GM21390 (cell line): ENCODE measurements at regions not wholly inside any gene's neighbourhood (a gene's known extent, or its start where the extent isn't known, plus 50 kb on each side); places are given as distances from the start of the nearest gene placed in this dataset.
"Not testable (repeated sequence)": the region's sequence is repeated elsewhere in the genome, so short reads cannot be mapped to it uniquely, and the experiment has no call there.

Experiments
- ATAC-seq: cut with Tn5 transposase; IDR thresholded peaks from one replicate; pipeline ENCODE4 v1.9.1; 2021; ENCODE audit not compliant: unreplicated experiment

DNA sequence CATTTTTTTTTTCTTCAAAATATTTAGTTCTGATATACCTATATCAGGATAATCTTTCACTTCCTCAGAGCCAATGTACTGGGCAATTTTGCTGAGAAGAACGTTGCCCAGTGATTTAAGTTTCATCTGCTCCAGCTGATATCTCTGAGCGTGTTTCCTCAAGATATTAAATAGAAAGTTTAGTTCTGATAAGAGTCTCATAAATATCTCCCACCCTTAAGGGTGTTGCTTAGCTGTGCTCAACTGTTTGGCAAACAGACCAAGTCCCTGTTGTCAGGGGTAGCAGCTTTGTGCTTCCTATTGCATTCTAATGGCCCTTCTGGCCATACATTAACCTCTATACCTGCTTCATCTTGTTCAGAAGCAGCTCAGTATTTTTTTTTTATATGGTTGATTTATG is 84.7 kb upstream of the GPR141 start:
- ATAC-seq: no peak

DNA sequence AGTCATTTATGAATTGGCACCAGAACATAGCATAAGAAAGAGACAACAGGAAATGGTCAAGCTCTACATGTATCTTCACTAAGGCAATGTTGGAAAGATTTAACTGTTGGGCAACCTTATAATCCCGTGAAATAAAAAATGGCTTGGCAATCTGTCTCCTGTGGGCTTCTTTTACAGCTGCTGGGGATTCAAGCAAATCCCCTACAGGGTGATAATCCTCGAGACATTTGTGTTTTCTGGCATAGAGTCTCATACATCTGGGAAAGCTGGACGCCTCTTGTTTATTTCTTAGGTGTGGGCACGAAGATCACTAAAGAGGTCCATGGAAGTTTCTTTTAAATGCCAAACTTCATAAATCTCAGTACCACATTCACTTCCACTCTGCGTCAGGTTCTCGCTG is 82.2 kb upstream of the GPR141 start:
- no peak for ATAC-seq

DNA sequence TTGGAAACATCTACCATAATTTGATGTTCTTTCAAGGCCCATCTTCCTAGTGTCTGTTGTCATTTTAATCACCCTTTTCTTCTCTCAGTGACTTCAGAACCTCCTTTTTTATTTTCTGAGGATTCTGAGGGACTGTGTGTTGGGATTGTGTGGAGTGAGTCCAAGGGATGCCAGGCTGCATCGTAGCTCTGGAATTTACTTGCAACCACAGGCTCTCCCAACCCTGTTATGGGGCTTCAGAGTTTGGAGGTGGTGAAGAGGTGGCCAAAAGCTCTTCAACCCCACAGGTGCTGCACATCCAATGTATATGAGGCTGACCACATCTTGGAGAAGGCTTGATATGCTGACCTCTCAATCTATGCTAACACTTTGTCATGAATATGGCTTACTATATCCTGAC is 79.5 kb upstream of the GPR141 start:
- ATAC-seq: no peak

DNA sequence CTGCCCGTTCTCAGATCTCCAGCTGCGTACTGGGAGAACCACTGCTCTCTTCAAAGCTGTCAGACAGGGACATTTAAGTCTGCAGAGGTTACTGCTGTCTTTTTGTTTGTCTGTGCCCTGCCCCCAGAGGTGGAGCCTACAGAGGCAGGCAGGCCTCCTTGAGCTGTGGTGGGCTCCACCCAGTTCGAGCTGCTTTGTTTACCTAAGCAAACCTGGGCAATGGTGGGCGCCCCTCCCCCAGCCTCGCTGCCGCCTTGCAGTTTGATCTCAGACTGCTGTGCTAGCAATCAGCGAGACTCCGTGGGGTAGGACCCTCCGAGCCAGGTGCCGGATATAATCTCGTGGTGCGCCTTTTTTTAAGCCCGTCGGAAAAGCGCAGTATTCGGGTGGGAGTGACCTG is 66.2 kb upstream of the GPR141 start:
- not testable (repeated sequence) for ATAC-seq

DNA sequence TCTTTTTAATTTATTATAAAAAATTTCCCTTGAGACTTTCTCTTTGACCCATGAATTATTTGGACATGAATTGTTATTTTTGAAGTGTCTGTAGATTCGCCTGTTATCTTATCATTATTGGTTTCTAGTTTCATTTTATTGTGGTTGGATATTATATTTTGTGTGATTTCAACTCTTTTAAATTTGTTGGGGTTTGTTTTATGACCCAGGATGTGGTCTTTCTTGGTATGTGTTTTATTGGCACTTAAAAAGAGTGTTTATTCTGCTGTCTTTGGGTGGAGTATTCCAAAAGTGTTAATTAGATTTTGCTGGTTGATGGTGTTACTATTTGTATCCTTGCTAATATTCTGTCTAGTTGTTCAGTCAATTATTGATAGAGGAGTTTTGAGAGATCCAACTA is 50.5 kb upstream of the GPR141 start:
- ATAC-seq: no peak
